Smooth muscle cell of the brain vasculature (primary cell): ENCODE measurements at regions not wholly inside any gene's neighbourhood (a gene's known extent, or its start where the extent isn't known, plus 50 kb on each side); places are given as distances from the start of the nearest gene placed in this dataset.
"Not testable (repeated sequence)": the region's sequence is repeated elsewhere in the genome, so short reads cannot be mapped to it uniquely, and the experiment has no call there.

ENCODE experiments used
- DNase-seq: peaks from one replicate; pipeline ENCODE4 v3.0.0-alpha.2; 2012; ENCODE audit warnings: low read depth, low spot score

DNA sequence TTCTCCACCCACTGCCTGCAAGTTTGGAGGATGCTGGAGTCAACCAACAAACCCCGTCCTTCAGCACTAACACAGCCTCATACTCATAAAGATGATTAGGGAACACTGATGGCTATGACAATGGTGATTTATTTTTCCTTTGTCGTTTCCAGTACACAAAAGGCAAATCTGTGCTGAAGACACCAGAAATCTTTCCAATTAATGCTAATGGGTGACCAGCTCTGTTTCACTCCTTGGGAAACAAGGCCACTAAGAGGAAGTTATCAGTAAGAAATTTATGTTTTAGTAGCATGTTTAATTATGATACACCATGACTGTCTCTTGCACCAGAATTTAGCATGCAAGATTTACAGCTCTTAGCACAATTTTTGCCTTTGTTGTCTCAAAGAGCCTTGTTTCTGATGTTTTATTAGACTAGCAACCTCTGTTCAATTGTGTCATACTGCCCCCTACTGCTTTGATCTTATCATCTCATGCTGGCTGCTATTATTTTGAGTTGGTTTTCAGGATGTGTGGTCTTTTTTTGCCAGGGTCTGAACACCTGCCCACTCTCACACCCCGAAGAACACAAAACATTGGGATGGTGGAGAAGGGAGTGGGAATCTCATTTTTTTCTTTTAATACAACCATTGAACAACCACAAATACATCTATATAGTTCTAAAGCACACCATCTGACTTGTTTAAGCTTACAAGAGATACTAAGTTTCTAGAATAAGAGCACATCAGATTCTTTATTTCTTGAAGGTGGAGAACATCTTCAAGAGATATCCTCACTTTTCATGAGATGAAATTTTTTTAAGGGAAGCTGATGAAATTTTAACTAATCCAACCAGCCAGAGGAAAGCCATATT lies 160.9 kb downstream of the SPTSSA start:
- no peak for DNase-seq

DNA sequence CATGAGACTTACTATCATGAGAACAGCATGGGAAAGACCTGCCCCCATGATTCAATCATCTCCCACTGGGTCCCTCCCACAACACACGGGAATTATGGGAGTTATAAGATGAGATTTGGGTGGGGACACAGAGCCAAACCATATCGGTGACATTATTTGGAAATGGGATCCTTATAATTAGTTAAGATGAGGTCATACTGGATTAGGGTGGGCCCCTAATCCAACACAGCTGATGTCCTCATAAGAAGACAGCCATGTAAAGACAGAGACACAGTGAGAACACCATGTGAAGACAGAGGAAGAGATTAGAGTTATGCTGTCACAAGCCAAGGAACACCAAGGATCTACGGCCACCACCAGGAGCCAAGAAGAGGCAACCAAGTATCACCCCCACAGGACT lies 161.7 kb downstream of the SPTSSA start:
- DNase-seq: no peak

DNA sequence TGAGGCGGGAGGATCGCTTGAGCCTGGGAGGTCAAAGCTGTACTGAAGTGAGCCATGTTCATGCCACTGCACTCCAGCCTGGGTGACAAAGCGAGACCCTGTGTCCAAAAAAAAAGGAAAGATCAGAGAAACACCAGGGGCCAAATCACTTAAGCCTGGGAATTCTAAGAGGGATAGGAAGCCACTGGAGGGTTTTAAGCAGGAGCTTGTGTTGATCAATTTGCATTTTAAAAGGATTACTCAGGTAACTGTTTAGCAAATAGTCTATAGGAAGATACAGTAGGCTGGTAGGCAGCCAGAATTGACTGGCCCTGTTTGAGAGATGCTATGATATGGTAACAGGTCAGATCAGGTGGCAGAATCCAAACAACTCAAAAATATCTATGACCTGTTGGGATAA lies 162.7 kb downstream of the SPTSSA start:
- no peak for DNase-seq

DNA sequence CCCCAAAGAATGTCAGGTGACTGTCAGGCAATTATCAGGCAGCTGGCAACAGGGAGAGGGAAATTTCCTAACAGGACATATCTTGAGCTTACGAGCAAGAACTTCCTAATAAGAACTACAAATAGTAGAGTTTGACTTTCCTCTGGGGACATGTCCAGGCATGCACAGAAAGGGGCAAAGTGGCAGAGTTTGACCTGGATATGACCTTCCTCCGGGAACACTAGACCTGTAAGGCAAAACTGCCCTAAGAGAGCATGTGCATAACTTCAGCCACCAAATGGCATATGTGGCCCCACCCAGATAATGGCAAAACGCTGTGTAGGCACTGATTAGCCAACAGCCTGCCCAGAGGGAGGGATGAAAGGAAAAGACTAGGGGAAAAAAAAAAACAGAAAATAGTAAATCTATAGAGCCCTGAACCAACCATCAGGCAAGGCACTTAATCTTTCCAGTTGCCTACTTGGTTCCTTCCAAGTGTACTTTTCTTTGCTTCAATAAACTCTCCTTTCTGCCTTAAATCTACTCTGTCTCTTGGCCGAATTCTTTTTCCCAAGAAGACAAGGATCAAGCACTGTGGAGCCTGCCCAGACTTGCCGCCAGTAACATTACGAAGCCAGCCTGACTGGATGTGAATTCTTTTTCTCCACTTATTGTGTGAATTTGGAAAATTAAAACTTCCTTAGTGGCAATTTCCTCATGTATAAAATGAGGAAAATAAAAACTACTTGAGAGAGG lies 164.1 kb downstream of the SPTSSA start:
- no peak for DNase-seq

DNA sequence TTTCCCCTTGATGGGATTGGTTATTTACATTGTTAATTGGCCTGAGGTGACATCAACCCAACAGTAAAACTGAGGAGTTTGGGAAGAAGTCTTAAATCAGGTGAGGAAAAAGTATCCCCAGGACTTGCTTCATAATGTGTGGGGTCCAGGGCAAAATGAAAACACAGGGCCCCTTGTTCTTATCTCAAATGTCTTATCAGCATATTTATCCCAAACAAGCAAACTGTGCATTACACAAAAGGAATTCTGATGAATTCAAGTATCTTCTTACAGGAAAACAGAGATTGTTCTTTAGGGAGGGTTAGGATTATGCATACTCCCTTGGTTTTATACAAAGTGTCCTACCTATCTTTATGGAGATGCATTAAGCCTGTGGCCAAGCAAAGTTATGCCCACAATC lies 178.4 kb downstream of the SPTSSA start:
- DNase-seq: no peak

DNA sequence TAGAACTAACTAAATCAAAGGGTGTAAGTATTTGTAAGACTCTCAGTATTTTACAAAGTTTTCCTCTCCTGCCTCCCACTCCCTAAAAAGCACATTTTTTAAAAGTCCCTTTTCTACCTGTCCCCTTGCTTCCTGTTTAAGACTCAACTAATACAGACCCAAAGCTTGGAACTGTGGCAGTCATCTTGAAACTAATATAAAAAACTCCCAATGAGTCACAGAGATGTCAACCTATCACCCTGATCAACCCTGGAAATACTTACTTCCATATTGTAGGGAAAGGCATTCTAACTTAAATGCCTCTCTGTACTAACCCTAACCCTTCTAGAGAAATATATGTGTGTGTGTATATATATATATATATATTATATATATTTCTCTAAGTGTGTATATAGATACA lies 184.8 kb downstream of the SPTSSA start:
- no peak for DNase-seq

DNA sequence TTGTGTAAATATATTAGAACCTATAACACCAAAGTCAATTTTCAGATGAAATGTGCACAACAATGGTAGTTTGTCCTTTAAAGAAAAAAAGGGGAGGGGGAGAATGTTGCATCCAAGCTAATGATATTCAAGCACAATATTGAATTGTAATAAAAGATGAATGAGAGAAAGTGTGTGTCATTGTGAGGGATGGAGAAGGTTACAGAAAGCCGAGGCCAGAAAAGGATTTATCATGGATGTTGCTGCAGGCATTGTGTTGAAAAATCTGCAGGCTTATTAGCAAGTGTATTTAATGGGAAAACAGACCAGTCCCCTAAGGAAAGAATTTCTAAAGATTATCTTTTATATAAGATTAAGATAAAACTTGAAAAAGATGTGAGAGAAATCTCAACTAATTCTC lies 186.5 kb downstream of the SPTSSA start:
- DNase-seq: no peak

DNA sequence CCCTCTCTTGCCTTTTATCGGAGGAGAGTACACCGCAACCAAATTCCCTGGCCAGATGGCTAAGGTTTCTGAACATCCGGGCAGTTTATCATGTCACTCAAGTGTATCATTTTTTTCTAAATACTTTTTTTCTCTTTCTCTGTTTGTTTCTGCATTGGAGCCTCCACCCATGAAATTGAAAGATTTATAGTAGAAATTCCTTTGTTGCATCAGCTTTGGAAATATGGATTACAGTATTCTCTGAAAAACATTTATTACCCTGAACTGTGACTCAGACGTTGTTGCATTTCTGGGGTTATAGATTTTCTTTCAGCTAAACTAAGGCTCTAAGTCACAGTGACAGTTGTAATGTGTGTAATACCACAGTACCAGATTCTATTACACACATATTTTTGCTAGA lies 187.0 kb downstream of the SPTSSA start:
- no peak for DNase-seq

DNA sequence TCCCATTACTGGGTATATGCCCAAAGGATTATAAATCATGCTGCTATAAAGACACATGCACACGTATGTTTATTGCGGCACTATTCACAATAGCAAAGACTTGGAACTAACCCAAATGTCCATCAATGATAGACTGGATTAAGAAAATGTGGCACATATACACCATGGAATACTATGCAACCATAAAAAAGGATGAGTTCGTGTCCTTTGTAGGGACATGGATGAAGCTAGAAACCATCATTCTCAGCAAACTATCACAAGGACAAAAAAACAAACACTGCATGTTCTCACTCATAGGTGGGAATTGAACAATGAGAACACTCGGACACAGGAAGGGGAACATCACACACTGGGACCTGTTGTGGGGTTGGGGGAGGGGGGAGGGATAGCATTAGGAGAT lies 188.3 kb downstream of the SPTSSA start:
- not testable (repeated sequence) for DNase-seq

DNA sequence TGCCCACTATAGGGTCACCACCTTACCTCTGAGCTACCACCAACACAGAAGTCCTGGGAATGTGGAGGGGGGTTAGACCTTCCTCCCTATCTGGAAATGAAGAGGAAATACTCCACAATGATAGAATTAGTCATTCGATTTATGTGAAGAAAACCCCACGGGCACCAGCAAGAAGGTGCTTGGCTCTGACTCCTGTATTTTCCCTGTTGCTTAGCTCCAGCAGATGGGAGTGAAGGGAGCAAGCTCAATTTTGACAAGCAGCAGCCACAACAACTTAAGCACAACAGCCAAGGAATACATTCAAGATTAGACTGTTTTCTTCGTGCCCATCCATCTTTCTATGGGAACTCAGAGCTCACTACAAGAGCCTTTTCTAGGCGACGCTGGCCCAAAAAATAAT lies 191.7 kb downstream of the SPTSSA start:
- no peak for DNase-seq

DNA sequence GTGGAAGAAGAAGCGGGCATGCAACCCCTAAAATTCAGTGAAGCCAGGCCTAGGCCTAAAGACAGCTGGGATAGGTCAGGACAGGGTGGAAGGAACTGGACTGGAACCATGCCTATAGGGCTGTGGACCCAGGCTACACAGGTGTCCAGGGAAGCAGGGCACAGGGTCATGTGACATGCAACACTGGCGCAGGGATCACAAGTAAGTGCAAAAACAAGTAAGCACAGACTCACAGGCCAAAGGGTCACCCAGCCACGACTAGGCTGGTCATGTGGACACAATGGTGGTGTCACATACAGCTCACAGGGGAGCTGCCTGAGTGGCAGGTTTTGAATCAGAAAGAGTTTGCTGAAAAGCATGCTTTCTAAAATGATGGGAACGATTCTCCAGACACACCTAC lies 195.7 kb downstream of the SPTSSA start:
- no peak for DNase-seq

DNA sequence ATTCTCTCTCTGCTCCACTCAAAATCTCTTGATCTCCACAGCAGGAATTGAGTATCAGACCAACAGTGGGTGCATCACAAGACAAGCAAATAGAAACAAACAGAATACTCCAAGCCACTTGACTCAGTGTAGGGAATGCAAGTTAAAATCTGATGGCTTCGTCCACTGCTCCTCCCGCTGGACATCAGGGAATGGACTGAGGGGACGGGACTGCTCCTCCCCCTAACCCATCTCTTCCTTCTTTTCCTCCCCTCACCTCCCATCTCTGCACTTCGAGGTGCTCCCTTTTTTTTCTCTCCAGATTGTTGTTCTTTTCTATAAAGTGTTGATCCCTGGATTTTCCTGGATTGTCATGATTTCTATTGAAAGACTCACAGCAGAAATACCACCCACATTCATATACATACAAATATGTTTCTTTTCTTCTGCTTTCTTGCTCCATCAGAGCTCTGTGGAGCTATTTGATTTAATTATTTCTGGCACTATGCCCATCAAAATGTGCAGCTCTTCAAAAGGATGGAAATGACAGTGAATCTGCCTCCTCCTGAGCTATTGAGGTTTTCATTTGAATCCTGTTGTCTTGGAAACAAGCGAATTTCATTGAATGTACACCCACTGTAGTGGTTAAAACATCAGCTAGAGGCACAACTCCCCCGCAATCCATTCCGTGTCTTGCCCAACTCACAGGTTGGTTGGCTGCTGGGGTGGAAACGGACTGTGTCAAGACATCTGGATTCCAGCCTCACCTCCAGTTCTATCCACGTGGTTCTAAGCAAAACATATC lies 199.7 kb downstream of the SPTSSA start:
- DNase-seq: no peak

DNA sequence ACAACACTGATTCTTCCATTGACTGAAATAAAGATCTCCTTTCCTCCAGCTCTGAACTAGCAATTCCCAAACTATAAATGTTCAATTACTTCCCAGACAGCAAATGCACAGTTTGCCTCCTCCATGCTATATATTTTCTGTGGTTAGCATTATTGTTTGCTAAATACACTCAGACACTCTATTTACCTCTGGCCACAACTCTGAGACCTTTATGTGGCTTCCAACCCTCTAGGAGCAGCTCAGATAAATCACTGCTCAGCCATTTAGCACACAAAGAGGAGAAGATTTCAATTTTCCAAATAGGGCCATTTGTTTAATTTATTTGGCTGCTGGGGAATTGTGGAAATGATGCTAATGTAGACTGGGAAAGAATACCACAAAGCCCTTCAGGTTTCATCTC lies 202.0 kb downstream of the SPTSSA start:
- no peak for DNase-seq

DNA sequence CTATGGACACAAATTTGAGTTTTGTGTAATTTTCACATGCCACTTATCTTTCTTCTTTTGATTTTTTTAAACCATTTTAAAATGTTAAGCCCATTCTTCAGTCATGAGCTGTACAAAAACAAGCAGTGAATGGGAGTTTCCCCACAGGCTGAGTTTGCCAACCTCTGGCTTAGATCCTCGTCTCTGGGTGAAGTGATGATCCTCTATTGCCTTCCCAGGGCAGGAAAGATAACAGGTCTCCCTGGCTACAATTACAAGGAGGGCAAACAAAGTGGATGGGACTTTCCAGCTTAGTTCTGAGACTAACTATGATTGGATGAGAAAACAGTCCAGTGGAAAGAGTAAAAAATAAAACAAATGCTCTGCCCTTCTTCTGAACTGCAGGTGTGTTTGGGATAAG lies 203.7 kb downstream of the SPTSSA start:
- no peak for DNase-seq

DNA sequence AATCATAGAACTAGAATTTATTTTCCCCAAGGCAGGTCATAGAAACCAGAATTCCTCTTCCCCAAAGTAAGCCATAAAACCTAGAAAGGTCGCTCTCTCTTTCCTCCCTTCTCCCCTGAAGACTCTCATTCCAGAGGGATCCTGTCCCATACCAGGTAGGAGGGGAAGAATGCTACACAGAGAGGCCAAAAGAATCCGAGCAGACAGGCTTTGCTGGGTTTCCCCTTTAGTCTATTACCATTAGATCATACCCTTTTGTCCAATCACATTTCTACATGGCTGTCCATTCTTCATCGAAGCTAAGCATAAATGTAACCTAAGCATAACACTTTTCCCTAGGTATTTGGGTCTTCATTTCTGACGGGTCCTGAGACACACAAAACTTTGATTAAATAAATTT lies 204.5 kb downstream of the SPTSSA start:
- no peak for DNase-seq

DNA sequence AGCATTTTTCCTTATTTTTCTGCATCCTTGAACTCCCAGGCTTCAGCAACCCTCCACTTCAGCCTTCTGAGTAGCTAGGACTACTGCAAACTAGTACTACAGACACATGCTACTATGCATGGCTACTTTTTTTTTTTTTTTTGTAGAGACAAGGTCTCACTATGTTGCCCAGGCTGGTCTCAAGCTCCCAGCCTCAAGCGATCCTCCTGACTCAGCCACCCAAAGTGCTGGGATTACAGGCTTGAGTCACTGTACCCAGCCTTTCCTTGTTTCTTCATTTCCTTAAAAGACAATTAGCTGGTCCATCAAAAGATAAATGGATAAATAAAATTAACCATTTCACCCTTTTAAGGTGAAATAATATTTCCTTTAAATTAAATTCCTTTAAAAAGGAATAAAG lies 205.8 kb downstream of the SPTSSA start:
- DNase-seq: no peak

DNA sequence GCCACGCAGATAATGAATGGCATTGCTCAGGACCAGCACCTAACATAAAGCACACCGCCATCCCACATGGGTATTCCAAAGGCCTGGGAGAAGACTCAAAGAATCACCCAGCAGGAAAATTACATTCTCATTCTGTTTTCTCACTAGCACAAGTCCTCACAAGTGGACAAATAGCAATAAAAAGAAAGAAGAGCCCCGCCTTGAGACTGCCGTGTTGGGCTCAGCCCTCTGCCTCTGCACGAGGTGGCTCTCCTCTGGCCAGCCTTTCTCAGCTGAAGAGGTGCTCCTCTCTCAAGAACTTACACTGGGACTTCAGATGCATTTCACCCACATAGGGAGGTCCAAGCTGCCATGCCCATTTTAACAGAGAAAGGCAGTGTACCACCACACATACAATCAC lies 207.5 kb downstream of the SPTSSA start:
- DNase-seq: no peak

DNA sequence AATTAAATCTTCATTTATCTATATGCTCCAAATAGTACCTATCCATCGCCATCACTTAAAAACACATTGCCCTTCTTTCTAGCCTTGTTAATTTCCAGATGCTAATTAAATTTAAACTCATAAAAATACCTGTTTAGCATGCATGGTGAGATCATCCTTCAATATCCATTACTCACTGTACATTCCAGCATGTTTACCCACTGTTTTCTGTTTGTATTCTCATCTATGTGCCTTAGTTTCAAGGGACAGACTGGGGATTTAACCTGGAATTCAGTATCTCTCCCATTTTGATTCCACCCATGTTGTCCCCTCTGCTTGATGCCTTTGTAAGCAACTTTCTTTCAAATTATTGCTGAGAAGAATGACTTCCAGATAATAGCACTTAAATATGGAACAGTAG lies 208.0 kb downstream of the SPTSSA start:
- no peak for DNase-seq

DNA sequence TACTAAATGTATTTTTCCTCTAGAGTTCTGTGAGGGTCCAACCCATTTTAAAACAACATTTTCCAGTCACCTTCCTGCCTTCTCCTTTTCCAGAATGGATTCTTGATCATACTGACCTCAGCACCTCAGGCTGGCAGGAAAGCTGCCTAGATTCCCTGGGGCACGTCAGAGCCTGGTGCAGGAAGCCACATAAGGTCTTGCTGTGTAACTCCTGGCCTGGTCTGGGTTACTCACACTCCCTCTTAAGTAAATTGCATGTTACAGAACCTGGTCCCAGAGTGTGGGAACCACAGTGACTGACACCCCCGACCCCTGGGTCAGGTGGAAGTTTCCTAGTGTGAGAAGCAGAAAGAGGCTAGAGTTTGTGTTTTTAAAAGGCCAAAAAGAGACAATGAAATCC lies 209.8 kb downstream of the SPTSSA start:
- DNase-seq: no peak

DNA sequence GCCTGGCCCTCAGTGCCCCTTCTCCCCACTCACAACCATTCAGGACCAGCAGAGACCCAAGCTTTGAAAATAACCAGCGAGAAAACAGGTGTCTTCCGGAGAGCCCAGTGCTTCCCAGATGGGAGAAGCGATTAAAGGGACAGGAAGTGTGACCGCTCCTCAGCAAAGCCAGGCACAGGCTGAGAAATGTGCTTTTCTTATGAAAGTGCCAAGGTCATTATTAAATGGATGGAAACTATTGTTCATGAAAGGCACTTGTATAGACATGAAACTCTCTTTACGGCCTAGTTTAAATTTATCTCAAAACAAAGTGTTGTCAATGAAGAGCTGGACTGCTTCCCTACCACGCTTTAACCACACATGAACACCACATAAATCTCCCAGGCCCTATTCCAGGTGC lies 210.4 kb downstream of the SPTSSA start:
- no peak for DNase-seq

DNA sequence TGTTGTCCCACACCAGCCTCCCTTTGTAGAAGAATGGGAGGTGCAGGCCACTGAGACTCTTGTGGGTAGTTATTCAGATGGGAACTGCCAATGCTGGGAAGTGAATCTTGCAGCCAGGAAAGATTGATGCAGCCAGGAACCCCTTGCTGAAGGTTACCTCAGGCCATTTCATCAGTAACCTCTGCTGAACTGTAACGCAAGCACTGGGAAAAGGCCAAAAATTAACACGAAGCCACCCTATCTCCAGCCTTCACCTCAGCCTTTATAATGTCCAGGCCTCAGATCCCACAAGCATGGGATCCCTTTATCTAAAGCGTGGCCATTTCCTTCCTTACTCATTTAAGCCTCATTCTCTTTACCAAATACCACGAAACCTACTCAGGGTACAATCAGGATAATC lies 211.1 kb downstream of the SPTSSA start:
- DNase-seq: no peak

DNA sequence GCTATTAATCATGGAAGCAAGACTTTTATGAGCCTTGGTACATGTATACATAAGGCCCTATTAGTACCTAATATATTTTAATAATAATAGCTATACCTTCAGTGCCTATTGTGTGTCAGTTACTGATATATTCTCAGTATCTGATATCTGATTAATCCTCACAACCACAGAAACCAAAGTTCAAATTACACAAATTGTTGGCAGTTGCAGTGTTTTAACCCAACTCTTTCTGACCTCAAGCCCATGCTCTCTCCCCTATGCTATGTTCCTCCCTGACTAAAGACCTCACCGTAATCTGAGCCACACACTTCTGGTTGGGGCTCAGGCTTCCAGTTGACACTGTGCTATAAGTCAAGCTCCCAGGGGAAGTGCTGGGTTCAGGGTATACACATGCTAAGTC lies 214.4 kb downstream of the SPTSSA start:
- no peak for DNase-seq

DNA sequence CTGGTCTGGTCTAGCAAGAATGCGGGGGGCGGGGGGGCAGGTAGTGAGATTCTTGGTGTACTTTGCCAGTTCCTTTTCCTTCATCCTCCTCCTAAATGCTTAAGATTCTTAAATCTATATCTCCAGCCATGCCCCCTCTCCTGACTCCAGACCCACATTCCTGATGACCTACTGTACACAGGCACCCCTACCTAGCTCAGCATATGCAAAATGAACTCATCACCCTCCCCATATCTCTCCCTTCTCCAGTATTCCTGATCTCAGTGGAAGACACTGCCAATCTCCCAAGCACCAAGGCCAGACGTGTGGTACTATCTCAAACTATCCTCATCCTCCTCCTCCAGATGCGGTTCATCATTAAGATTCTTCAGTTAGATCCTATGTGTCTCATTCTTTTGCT lies 215.8 kb downstream of the SPTSSA start:
- no peak for DNase-seq
